Upper lobe of left lung (tissue), 4 donors: ENCODE measurements at regions not wholly inside any gene's neighbourhood (a gene's known extent, or its start where the extent isn't known, plus 50 kb on each side); places are given as distances from the start of the nearest gene placed in this dataset.

ENCODE experiments used
- EP300 ChIP-seq, 4 donors: sonication (generic); formaldehyde crosslinking; IDR thresholded peaks; one replicate each; pipeline ENCODE4 v1.5.1; 2017; ENCODE audit warnings: antibody characterized with exemption in 4 of 4, control low read depth in 2 of 4
- POLR2A ChIP-seq, 4 donors: fragments of 450-650 bp; IDR thresholded peaks; one replicate each; pipeline ENCODE4 v1.5.1; 2016 to 2017; ENCODE audit warnings: antibody characterized with exemption in 4 of 4, mild to moderate bottlenecking in 2 of 4
- POLR2AphosphoS5 ChIP-seq, 2 donors: sonication (generic); formaldehyde crosslinking; IDR thresholded peaks; one replicate each; pipeline ENCODE4 v1.5.1; 2017; ENCODE audit warnings: antibody characterized with exemption in 2 of 2
- TF ChIP-seq, protein P1 (sequence below), 6 experiments: fragments of 450-650 bp in 4 of 6; fragments of 200-600 bp in 2 of 6; sonication (generic) in 2 of 6; IDR thresholded peaks; one replicate each; pipeline ENCODE4 v1.5.1; 2016 to 2019; ENCODE audit warnings: antibody characterized with exemption in 6 of 6

DNA sequence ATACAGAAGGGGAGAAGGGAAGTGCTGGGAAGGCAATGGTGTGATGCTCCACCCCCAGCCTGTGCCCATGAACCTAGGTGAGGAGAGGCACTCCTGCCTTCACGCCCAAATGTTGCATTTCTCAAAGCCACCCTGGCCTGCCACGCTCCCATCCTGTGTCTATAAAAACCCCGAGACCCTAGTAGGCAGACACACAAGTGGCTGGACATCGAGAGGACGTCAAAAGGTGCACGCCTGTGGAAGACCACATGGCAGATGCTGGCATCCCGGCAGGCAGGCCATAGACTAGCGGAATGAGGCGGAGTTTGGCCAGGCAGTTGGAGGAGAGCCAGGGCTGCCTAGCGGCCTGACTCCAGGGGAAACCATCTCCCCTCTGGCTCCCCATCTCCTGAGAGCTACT, 1168.5 kb upstream of the ADGRL2 start:
- TF ChIP-seq, protein P1, sequence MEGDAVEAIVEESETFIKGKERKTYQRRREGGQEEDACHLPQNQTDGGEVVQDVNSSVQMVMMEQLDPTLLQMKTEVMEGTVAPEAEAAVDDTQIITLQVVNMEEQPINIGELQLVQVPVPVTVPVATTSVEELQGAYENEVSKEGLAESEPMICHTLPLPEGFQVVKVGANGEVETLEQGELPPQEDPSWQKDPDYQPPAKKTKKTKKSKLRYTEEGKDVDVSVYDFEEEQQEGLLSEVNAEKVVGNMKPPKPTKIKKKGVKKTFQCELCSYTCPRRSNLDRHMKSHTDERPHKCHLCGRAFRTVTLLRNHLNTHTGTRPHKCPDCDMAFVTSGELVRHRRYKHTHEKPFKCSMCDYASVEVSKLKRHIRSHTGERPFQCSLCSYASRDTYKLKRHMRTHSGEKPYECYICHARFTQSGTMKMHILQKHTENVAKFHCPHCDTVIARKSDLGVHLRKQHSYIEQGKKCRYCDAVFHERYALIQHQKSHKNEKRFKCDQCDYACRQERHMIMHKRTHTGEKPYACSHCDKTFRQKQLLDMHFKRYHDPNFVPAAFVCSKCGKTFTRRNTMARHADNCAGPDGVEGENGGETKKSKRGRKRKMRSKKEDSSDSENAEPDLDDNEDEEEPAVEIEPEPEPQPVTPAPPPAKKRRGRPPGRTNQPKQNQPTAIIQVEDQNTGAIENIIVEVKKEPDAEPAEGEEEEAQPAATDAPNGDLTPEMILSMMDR (IDR thresholded peaks at IDR 0.05) = no peak
- TF ChIP-seq POLR2A (IDR thresholded peaks at IDR 0.05) (no peak), EP300 (IDR thresholded peaks at IDR 0.05) (no peak), POLR2AphosphoS5 (IDR thresholded peaks at IDR 0.05) (no peak)
